HTERT RPE-1 (cell line): ENCODE measurements at regions not wholly inside any gene's neighbourhood (a gene's known extent, or its start where the extent isn't known, plus 50 kb on each side); places are given as distances from the start of the nearest gene placed in this dataset.
"Not testable (repeated sequence)": the region's sequence is repeated elsewhere in the genome, so short reads cannot be mapped to it uniquely, and the experiment has no call there.

ENCODE experiments used
- in situ Hi-C: fragments of 300-500 bp; cut with MboI; formaldehyde crosslinking; loops from 4 replicates; pipeline ENCODE4 v1.14.3; 2020; ENCODE audit warnings: low sequenced_read_pairs

DNA sequence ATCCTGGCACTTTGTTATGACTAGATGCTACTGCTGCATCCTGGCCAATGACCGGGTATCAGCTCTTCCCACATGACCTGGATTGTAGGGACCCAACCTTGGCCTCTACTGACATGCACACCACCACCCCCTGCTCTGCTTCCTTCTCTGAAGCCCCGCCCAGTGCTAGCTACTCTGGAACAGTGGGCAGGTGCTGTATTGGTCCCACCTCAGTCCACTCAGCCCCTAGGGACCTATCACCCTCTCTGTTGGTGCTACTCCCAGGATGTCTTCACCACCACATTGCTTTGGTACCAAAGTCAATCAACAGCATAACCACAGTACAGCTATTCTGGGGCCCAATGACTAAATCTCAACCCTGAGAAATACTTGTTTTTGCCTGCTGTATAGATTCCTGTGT is 170.2 kb upstream of the PRICKLE2 start:
- in situ Hi-C loops, result no loop called here

DNA sequence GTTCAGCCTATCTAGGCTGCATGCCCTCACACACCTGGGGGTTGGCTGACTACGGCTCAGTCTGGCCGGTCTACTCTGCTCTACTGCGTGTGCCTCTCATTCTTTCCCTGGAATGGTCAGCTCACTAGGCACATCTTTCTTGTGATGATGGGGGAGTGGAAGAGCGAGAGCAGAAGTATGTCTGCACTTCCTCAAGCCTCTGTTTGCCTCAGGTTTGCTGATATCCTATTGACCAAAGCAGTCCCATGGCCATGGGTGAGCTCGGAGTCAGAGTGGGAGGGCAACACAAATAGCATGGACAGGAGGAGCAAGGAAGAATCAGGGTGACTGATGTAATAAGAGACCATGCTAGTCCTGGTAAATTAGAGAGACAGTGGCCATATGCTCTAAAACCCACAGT is 167.9 kb upstream of the PRICKLE2 start:
- in situ Hi-C loops, result no loop called here

DNA sequence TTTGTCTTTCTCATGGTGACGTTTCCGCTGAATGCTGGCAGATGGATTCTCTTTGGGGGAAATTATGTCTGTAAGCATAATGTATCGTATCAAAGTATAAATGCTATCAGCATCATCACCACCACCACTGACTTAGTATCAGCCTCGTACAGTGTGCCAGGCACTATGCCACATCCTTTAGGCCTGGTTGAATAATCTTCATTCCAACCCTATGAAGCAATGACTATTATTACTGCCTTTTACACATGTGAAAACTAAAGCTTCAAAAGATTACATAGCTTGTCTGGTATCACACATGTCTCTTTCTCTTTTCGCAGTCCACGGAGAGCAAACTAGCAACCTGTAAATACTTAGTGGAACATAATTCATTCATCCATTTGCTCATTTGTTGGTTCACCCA is 166.7 kb upstream of the PRICKLE2 start:
- in situ Hi-C loops, result no loop called here

DNA sequence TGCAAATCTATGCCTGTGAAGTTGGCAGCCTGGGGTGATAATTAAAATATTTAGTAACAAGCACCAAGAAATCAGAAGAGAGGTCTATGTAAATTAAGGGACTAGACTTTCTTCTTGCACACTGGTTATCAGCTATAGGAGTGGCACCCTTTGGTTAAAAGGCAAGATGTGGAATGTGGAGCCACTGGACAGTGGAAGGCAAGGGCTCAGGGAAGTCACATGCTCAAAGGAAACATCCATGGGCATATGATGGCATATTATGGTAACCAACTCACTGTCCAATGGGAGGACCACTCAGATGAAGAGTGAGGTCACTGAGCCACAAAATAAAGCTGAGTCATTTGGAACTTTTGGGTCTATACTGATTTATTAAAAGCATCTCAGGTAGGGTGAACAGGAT is 165.6 kb upstream of the PRICKLE2 start:
- in situ Hi-C loops, result no loop called here

DNA sequence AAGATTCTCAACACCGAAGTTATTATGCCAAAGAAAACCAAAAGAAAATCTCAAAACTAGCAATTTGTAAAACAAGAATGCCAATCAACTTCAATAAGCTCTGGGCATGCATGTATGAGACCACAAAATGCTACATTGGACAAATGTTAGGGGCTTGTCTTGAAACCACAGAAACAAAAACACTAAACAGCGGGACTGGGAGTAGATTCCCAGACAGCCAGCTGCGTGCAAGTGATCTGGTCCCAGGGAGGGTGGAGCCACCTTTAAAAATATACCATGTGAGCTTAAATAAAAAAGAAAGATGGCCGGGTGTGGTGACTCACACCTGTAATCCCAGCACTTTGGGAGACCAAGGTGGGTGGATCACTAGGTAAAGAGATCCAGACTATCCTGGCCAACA is 163.6 kb upstream of the PRICKLE2 start:
- in situ Hi-C loops, result no loop called here

DNA sequence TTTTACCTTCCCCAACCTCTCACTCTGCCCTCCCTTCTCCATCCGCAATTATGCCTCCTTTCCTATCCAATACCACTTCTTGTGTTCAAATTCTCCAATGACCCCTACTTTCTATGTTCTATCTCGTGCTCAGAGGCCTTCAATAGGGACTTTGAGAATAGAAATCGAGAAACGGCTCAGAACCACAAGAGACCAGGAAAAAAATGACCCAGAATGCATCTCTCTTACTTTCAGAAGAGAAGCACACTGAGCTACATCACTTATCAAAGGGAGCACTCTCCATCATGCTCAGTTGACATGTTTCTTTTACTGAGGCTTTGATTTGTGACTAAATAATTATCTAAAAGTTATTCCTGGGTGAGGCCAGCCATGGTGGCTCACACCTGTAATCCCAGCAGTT is 162.4 kb upstream of the PRICKLE2 start:
- in situ Hi-C loops, result no loop called here

DNA sequence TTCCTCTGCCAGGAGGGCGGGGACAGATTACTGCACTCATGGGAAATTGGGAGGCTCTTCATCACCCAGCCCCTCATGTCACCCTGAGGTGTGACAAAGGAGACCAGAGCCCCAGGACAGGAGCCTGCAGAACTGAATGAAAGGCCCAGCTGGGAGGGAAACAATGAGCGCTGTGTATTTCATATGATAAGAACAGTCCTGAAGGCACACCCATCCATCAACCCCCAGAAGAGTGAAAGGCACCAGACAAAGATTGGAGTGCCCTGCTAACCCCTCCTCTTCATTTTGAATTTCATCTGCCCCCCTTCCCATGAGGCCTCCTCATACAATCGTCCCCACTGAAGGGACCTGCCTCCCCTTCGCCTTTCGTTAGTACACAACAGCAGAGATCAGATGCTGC is 160.0 kb upstream of the PRICKLE2 start:
- in situ Hi-C loops, result no loop called here

DNA sequence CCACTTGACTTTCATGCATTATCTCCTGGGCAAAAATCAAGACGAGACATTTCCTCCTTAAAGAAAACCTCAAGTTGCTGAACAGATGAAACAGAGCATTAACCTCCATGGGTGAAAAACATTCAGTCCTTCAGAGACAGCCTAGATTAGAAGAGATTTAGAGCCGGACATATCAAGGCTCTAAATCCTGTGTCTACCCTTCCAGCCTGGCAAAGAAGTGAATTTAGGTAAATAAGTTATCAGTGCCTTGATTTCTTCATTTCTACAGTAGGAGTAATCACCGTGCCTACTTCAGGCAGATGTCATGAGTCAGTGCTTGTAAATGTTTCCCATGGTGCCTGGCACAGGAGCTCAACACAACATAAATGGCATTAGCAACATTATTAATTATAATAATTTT is 159.3 kb upstream of the PRICKLE2 start:
- in situ Hi-C loops, result no loop called here

DNA sequence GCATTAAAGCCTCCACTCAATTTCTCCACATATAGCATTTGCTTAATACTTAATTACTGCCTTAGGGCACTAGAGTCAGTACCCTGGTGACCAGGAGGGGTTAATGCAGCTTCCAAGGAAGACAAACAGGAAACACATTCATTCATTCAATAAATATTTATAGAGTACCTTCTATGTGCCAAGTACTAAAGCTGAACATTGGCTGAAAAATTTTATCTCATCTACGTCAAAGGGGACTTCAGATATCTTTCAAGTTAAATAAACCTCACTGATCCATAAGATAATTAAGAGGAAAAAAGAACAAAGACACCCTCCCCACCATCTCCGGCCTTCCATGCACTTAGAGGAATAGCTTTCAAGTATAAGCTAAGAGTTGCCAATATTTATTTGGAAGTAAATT is 156.9 kb upstream of the PRICKLE2 start:
- in situ Hi-C loops, result no loop called here

DNA sequence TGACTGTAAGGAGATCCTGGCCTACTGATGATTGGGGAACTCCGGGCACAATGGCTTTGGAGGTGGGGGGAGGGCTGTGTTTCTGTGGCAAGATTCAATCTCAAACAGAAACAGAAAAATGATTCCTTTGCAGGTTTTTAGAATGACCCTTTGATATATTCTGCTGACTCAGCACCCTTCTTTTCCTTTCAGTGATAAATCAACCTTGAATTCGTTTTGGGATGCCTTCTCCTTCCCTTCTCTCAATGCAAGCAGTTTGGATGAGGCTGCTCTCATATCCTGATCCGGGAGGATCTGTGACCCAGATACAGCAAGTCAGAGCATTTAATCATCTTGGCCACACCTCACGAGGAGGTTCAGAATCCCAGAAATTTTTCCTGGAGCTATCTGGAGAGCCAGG is 156.1 kb upstream of the PRICKLE2 start:
- in situ Hi-C loops, result no loop called here

DNA sequence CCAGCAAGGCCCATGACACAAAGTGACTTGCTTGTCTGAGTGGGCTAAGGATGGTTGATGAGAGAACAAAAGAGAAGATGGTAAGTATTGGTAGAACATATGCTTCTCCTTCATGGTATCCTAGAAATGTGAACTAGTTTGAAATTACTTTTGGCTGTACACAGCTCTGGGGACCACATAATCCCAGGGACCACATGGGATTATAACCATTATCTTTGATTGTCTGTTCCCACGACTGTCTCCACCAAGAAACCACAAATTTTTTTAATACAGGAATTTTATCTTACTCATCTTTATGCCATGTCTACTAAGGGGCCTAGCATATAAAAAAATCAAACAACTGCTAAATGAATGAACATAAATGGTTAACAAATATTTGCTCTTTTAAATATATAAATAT is 155.3 kb upstream of the PRICKLE2 start:
- in situ Hi-C loops, result no loop called here

DNA sequence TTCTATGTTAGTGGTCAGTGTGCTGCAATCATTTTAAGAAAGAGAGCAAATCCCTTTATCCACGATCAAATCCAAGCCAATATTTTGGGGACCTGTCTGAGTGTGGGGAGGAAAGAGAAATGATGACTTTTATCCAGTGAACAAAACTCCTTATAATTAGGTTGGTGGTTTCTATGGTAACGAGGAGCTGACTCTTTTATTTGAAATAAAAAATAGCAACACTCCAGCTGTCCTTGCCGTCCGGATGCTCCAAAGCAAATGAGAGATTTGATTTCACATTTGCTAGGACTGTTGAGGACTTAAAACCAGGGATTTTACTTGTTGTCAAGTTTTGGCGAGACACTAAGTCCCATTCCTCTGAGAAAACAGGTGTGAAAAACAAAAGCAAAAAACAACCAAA is 154.0 kb upstream of the PRICKLE2 start:
- in situ Hi-C loops, result no loop called here

DNA sequence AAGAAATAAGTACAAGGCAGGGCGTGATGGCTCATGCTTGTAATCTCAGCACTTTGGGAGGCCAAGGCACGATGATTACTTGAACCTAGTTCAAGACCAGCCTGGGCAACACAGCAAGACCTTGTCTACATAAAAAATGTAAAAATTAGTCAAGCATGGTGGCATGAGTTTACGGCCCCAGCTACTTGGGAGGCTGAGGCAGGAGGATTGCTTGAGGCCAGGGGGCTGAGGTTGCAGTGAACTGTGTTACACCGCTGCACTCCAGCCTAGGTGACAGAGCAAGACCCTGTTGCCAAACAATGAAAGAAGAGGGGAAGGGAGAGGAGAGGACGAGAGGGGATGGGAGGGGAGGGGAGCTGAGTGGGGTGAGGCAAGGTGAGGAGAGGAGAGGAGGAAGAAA is 152.7 kb upstream of the PRICKLE2 start:
- in situ Hi-C loops, result no loop called here

DNA sequence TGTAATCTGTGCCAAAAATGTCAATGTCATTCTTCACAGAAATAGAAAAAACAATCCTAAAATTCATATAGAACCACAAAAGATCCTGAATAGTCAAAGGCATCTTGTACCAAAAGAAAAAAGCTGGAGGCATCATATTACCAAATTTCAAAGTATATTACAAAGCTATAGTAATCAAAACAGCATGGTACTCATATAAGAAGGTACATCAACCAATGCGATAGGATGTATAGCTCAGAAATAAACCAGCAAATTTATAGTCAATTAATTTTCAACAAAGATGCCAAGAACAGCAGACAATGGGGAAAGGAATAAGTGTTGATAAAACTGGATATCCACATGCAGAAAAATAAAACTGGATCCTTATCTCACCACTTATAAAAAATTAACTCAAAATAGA is 150.5 kb upstream of the PRICKLE2 start:
- in situ Hi-C loops, result no loop called here

DNA sequence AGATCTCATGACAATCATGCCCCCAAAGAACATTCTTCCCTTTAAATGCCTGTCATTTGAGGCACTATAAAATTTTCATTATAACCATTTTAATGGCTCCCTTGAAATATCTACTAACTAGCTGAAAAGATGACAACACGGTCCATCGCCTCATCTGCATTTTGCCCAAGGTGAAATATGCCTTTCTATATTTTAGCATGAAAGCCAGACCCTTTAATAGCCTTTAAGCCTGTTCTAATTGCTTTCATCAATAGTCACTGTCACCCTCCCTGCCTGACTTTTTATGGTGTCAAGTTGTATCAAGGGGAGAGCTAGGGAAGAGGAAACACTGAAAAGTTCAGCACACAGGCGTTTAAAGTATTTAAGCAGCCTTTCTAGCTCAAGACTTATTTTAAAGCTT is 144.1 kb upstream of the PRICKLE2 start:
- in situ Hi-C loops, result no loop called here

DNA sequence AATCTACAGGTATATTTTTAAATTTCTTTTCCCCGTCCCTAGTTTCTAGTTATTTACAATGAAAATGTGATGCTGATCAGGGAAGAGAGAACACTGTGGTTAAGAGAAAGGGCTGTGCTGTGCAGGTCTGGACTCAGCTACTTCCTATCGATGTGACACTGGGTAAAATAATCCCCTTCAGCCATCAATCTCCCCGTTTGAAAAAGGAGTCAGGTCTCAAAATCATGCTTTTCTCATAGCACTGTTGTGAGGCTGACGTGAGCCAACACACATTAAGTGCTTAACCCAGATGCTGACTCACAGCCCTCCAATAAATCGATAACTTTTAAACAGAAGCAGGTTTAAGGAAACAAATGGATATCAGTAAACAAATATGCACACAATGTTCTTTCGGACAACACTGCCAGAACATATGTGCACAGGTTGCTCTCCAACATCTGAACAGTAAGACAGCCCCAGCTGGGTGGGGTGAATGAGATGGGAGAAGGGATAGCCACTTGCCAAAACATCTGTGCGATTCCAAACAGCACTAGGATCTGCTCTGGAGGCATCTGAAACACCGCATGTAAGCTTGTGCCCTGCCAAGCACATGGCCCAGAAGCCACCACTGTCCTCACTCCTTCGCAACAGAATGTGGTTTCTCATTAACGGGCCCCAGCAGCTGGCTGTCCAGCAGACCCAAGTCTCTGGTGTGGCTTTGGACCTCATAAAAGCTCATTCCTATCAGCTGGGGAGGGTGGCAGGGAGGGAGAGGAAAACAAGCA is 143.2 kb upstream of the PRICKLE2 start:
- in situ Hi-C loops, result no loop called here

DNA sequence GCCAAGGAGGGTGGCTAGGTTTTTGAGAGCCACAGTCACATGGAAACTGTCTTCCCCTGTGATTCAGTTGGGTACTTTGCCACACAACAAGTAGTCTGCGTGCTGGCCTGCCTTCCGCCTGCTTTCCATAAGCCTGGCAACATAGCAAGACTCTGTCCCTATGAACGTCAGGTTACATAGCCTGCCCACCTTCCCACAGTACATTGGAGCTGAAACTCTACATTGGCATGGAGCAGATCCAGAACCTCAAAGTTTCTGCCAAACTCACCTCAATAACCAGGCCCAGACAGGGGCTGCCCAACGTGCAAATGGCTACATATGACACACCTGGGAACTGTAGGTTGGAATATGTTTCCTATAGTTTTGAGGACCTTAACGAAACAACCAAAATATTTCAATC is 140.6 kb upstream of the PRICKLE2 start:
- in situ Hi-C loops, result no loop called here

DNA sequence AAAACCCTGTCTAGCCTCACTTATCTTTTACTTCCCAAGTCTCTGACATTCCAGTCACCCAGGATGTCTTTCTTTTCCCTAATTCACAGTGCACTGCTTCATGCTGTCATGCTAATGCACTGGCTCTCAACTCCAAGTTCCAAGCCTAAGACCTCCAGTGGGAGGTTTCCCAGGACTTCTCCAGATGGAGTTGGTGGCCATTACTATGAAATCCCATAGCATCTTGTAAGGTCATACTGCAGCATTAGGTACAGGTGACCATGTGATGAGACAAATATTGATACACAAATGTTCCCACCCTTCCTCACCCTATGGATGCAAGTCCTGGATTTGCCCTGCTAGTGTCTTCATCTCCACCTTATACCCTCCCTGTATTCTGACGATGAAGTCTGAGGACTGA is 138.6 kb upstream of the PRICKLE2 start:
- in situ Hi-C loops, result no loop called here

DNA sequence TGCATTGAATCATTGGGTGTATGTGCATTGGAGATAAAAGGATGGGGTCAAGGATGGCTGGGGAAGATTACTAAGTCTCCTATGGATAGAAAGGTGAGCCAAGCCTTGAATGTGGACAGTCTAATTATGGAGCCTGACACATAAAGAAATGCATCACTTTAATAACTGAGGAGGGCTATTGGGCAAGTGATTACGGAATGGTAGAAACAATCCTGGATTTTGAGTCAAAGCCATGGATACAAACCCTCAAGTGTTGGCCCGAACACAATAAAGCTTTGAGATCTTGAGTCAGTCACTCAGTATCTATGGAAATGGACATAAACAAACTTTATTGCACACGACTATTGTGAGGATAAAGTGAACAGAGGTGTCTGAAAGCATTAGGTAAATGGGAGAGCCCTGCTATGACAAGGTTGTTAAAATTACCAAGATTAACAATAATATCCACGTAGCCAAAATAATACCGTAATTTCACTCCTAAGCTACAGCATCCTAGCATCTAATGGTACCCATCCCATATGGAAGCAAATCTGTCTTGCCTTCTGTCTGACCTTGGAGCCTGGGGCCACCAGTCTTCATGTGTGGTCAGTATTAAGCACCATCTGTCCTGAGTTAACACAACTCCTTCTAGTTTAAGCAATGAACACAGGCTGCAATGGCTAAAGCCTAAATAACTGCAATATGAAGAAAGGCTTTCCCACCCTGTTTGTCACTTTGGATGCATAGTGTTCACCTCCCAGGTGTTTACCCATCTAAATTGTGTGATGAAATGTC is 136.9 kb upstream of the PRICKLE2 start:
- in situ Hi-C loops, result no loop called here

DNA sequence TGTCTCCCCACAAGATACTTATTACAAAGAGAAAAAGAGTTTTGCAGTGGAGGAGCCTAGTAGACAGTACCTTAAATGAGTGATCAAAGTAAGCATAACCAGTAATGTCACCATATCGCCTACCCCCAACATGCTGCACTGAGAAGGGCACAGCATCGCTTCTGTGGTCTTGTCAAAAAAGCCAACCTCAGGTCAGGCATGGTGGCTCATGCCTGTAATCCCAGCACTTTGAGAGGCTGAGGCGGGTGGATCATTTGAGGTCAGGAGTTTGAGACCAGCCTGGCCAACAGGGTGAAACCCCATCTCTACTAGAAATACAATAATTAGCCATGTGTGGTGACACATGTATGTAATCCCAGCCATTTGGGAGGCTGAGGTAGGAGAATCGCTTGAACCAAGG is 135.8 kb upstream of the PRICKLE2 start:
- in situ Hi-C loops, result not testable (repeated sequence)

DNA sequence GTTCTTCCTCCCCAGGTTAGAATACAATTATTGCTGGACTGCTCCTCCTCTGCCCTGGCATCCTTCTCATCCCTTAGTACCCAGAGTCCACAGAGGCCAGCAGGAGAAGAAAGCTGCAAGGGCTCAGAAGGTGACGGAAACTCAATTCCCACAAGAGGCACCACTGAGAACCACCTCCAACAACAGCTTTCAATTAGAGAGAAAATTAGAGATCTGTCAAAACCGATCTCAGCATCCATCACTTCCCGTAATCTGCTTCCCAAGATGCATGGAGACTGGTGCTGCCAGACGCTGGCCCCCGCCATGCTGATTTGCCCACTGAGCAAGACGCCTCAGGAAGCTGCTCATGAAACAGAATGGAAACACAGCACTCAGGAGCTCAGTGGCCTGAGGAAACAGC is 135.0 kb upstream of the PRICKLE2 start:
- in situ Hi-C loops, result no loop called here

DNA sequence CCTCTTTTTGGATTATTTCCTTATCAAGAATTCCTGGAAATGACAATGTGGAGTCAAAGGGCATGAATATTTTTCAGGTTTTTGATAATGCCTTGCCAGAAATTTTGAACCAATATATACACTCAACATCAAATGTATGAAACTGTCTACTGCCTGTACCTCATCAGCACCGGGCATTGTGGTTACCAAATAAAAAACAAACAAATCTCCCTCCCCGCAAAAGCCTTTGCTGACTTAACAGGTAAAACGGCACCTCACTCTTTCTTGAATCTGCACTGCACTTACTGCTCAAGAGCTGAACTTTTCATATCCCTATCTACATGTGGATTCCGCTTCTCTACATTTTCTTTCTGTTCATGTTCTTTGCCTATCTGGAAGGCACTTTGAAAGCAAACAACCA is 134.5 kb upstream of the PRICKLE2 start:
- in situ Hi-C loops, result no loop called here

DNA sequence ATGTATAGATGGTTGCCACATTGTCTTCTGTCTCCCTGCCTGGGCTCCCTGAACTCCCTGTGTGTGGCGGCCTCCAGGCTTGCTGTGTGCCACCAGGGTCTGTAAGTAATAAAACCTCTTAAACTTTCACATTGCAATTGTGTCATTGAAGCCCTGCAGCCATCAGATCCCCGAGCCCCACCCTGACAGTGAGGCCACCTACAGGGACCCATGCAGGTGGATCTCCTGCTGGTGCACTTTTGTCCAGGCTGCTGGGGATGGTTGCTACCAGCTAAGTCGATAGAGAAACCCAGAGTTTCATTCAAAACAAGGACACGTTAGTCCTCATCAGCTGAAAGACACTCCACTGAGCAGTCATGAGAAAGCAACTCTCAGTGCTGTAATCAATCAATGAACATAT is 133.6 kb upstream of the PRICKLE2 start:
- in situ Hi-C loops, result no loop called here
